Colonic mucosa (tissue), 4 donors: ENCODE measurements at regions not wholly inside any gene's neighbourhood (a gene's known extent, or its start where the extent isn't known, plus 50 kb on each side); places are given as distances from the start of the nearest gene placed in this dataset.

Experiments
- DNase-seq: peaks from one replicate; pipeline ENCODE4 v3.0.0-alpha.2; 2020
- H3K27ac ChIP-seq: fragments of 200-600 bp; one replicate; pipeline ENCODE4 v1.8.0; 2021
- H3K27me3 ChIP-seq: fragments of 200-600 bp; one replicate; pipeline ENCODE4 v1.8.0; 2021
- H3K36me3 ChIP-seq: fragments of 200-600 bp; one replicate; pipeline ENCODE4 v1.8.0; 2021
- H3K4me1 ChIP-seq: fragments of 200-600 bp; one replicate; pipeline ENCODE4 v1.8.0; 2021; ENCODE audit warnings: mild to moderate bottlenecking
- H3K4me3 ChIP-seq: fragments of 200-600 bp; one replicate; pipeline ENCODE4 v1.8.0; 2021
- H3K9ac ChIP-seq, 2 donors: one replicate each; pipeline ENCODE4 v1.7.0; 2013; ENCODE audit warnings: control low read depth in 2 of 2, low read depth in 2 of 2, low read length in 2 of 2
- H3K9me3 ChIP-seq: fragments of 200-600 bp; one replicate; pipeline ENCODE4 v1.8.0; 2021
- CTCF ChIP-seq: fragments of 200-600 bp; IDR thresholded peaks from one replicate; pipeline ENCODE4 v1.8.0; 2022; ENCODE audit warnings: antibody characterized with exemption, mild to moderate bottlenecking
- intact Hi-C: fragments of 100-400 bp; cut with DNase I; formaldehyde crosslinking; loops from one replicate; pipeline ENCODE4 v1.14.1; 2022
- donor health status: healthy.
- donor health status: DM: no; HTN: no; CAD: no.
- donor health status: DM: no; HTN: no; CAD: no.

- H3K4me3 ChIP-seq, result no peak overlapping the region
- H3K27ac ChIP-seq, result no peak overlapping the region
- intact Hi-C loops, result no loop called here
- TF ChIP-seq CTCF, result no peak
- no peaks in the 10 kb centered on the region for H3K4me1 ChIP-seq
- H3K9ac ChIP-seq, result no peak overlapping the region
- no peak for DNase-seq
- no peaks in the 10 kb centered on the region for H3K27me3 ChIP-seq
- H3K9me3 ChIP-seq, result no peaks in the 10 kb centered on the region
- H3K36me3 ChIP-seq, result no peaks in the 10 kb centered on the region
These were observed 539.6 kb upstream of the PRKX start for GRCh38 chrX:4253092-4253491.

GRCh38 chrX:4249401-4249800 is 536.0 kb upstream of the PRKX start:
- Histone ChIP-seq H3K27ac (no peak overlapping the region), H3K36me3 (no peaks in the 10 kb centered on the region), H3K4me1 (no peaks in the 10 kb centered on the region), H3K27me3 (no peaks in the 10 kb centered on the region), H3K9ac (no peak overlapping the region), H3K9me3 (no peaks in the 10 kb centered on the region), H3K4me3 (no peak overlapping the region)
- no peak for DNase-seq
- TF ChIP-seq CTCF, result no peak
- intact Hi-C loops, result no loop called here

- no peaks in the 10 kb centered on the region for H3K4me1 ChIP-seq
- TF ChIP-seq CTCF, result no peak
- DNase-seq, result no peak
- H3K9me3 ChIP-seq, result no peaks in the 10 kb centered on the region
- no peaks in the 10 kb centered on the region for H3K36me3 ChIP-seq
- H3K4me3 ChIP-seq, result no peak overlapping the region
- H3K27ac ChIP-seq, result no peak overlapping the region
- H3K9ac ChIP-seq, result no peak overlapping the region
- H3K27me3 ChIP-seq, result no peaks in the 10 kb centered on the region
- intact Hi-C loops, result no loop called here
These were observed 530.3 kb upstream of the PRKX start for GRCh38 chrX:4243759-4244158.

GRCh38 chrX:4240541-4241194 is 527.2 kb upstream of the PRKX start:
- no peak overlapping the region for H3K4me3 ChIP-seq
- intact Hi-C loops, result no loop called here
- no peak for TF ChIP-seq CTCF
- H3K9ac ChIP-seq, result no peak overlapping the region
- H3K4me1 ChIP-seq, result no peaks in the 10 kb centered on the region
- no peaks in the 10 kb centered on the region for H3K9me3 ChIP-seq
- no peak overlapping the region for H3K27ac ChIP-seq
- DNase-seq, result no peak
- no peaks in the 10 kb centered on the region for H3K36me3 ChIP-seq
- H3K27me3 ChIP-seq, result no peaks in the 10 kb centered on the region

- Histone ChIP-seq H3K27ac (no peak overlapping the region), H3K9ac (no peak overlapping the region), H3K27me3 (no peaks in the 10 kb centered on the region), H3K9me3 (no peaks in the 10 kb centered on the region), H3K4me3 (no peak overlapping the region), H3K4me1 (no peaks in the 10 kb centered on the region), H3K36me3 (no peaks in the 10 kb centered on the region)
- intact Hi-C loops, result no loop called here
- no peak for DNase-seq
- no peak for TF ChIP-seq CTCF
These were observed 526.4 kb upstream of the PRKX start for GRCh38 chrX:4239650-4240540.
